ENCODE measurements at regions not wholly inside any gene's neighbourhood (a gene's known extent, or its start where the extent isn't known, plus 50 kb on each side); places are given as distances from the start of the nearest gene placed in this dataset.
"Not testable (repeated sequence)": the region's sequence is repeated elsewhere in the genome, so short reads cannot be mapped to it uniquely, and the experiment has no call there.

DNA sequence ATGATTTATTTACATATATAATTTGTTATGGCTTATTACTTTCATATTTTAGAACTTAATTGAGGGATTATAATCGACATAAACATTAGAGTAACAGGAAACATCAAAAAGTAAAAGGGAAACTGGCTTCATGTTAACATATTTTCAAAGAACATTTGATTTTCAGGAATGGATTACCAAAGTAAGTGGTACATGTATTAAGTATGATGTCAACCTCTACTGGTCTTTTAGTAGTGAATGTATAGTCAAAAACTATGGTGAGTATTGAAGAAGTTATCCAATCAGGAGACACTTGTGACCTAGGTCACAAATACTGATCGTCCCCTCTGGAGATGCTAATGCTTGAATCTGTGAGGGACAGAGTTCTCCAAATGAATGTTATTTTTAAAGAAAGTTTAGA, 768.9 kb upstream of the ADGRL4 start:
- no peak for DNase-seq

DNA sequence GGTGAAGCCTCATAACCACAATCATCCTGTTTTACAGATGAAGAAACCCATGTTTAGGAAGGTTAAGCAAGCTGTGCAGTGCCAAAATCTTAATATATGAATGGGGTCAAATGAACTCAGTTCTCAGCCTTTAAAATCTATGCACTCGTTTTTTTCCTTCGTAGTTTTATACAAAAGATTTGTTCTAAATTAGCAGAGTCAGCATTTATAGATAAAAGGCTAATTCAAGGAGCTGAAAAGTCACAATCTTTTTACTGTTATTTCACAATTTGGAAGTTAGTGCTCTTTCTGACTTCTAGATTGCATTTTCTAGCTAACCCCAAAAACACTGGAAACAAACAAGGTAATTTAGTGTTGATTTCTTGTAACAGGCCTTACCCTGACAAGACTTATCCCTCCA, 766.9 kb upstream of the ADGRL4 start:
- no peak for DNase-seq

DNA sequence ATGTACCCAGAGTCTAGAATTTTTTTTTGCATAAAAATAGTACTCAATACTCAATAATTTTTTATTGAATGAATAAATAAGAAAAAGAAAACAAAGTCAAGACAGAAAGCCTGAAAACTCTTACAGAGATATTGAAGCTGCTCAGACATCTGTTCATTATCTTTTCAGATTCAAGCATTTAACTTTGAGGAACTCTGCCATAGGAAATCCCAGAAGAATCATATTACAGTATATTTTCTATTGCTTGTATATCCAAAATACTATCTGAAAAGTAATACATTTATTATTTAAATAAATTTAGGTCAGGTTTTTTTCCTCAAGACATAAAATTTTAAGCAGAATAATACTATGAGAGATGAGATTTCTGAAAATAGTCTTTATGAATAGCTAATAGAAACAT, 755.9 kb upstream of the ADGRL4 start:
- DNase-seq = no peak

DNA sequence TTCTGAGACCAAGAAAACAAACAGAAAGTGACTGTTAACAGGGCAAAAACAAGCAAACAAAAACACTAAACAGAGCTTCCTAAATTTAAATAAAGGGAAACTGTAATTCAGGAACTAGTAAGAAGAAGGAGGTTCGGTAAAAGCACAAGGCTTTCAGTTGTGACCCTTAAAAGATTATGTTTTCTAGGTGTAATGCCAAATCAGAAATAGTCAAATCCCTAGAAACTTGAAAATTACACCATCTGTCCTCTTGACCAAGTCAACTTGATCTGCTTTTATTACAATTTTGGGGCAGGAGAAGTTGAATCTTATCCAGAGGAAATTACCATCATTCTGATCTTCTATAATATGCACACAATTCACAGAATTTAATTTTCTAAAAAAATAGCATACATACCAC, 754.0 kb upstream of the ADGRL4 start:
- DNase-seq = no peak

DNA sequence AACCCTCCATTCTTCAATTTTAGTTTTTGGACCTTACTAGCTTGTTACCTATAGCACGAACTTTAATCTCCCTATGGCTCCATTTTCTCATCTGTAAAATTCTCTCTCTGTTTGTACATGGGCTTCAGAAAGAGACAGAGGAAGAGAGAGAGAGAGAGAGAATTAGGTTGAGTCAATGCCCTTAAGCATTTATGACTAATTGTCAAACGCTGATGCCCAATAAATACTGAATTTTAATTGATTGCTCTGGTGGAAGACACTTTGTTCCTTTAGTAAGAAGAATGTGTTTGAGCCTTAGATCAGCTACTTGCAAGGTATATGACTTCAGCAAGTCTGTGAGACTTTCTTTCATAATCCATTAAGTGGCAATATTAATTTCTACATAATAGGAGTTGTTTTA, 743.1 kb upstream of the ADGRL4 start:
- DNase-seq = no peak

DNA sequence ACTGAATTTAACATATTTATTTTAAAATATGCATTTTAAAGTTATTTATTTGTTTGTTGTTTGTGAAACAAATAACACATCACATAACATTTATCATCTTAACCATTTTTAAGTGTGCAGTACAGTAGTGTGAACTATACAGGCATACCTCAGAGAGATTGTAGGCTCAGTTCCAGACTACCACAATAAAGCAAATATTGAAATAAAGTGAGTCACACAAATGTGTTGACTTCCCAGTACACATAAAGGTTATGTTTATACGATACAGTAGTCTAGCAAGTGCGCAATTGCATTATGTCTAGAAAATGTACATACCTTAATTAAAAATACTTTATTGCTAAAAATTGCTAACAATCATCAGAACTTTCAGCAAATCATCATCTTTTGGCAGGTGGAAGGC, 739.4 kb upstream of the ADGRL4 start:
- no peak for DNase-seq

DNA sequence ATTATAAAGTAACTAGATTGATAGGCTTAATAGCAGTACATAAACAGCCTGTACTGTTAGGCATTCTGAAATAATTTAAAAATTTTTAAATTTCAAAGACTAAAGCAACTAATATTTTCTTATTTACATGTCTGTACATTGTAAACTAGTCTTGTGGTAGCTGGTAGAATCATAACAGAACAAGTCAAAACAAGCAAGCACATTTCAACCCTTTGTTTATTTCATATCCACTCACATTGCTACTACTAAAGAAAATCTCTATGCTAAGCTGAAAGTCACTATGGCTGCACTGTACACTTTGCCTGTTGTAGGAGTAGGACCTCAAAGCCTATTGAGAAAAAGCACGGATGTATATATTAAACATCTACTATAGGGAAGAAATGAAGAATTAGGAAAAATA, 738.2 kb upstream of the ADGRL4 start:
- DNase-seq = no peak

DNA sequence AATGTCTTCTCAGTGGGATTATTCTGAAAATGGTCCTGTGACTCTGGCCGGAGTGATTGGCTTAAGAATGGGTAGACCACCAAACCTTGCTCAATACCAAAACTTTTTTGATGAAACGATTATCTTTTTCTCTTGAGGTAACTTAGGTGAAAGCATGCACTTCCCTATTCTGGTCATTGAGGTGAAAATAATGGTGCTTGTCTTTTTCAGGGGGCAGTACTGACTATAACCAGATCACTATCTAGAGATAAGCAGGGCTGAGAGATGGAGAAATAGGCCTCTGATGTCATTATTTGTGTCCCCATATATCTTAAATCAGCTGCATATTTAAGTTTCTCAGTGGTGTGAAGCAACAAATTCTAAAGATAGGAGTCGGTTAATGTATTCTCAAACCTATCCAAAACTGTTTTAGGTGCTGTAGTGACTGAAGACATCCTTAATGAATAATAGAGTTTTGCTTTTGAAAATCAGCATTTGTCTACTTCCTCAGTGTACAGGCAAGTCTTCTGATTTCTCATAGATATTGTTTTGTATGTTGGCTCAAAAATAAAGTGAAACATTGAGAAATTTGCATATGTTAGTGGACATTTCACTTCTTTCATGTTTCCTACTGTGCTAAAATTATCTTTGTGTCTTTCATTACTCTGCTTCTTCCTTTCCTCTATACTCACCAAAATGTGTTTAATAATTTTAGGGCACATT, 735.3 kb upstream of the ADGRL4 start:
- DNase-seq = no peak

DNA sequence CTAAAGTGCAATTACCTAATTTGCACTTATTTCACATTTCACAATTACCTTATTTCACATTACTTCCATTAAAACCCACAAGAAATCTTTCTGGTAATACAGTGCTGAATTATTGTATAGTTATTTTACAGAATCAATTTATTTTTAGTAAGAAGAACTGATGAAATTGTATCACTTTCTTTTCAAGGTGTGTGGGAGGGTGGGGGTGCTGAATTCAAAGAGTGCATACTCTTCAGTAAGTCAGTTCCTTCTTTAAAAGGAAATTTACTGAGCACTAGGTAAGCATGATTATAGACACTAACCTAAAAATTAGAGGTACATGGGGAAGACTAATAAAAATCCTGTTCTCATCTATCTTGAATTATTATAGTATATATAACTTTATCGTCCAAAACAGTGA, 731.6 kb upstream of the ADGRL4 start:
- no peak for DNase-seq

DNA sequence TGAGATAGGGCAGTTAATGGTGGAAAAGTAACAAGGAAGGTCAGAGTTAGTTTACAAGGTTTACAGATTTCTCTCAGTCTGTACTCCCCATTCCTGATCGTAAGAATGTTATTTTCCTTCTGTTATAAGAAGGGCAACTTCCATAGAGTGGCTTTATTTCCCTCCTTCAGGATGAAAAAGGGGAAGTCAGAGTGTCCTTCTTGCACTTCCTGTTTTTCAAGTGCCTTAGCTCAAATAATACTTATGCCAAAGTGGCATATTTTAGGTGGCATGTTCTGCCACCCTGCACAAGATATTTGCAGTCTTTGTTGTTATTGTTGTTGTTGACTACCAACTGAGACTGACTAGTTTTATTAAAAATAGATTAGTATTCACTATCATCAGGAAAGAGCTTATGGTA, 730.7 kb upstream of the ADGRL4 start:
- no peak for DNase-seq

DNA sequence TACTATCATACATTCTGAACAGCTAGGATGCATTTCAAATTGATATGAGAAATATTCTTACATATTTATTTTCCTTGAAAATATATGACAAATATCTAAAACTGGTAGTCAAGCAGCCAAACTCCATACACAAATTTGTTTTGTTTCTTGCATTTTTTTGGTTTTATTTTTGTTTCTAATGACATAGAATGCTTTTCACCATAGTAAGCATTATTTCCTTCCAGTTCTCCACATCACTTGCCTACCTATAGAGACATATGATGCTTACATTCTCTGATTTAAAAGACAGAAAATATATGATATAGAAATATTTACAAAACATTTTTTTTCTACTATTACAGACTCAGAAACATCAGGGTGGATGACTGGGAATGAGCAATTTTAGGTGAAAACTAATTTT, 726.4 kb upstream of the ADGRL4 start:
- DNase-seq = no peak

DNA sequence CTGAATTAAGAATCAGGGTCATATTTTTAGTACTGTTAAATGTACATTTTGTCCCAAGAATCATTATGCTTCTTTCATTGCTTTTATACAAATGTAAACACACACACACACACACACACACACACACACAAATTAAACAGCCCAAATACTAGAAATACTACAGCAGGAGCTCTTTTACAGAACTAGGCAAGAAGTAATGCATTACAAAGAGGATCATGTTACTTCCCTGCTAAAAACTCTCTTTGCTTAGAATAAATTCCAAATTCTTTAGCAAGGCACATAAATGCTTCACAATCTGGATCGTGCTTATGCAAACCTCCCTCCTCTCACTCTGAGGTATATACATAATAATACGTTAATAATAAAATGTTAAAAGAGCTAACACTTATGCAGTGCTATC, 720.4 kb upstream of the ADGRL4 start:
- no peak for DNase-seq

DNA sequence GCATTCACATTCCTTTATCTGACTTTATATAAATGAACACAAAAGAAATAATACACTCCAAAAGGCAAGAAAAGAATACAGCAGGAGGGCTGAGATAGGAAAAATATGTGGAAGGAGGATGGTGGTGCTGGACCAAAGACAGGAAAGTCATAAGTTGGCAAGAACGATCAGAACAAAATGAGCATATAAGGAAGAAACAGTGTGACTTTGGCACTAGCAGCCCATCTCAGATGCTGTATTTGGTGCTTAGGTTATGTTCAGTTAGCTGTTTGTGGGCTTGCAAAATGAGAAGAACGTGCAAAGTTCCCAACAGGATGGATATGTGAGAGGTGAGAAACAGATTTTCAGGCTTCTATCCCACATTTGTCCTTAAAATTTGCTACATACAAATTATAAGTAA, 719.8 kb upstream of the ADGRL4 start:
- DNase-seq = no peak

DNA sequence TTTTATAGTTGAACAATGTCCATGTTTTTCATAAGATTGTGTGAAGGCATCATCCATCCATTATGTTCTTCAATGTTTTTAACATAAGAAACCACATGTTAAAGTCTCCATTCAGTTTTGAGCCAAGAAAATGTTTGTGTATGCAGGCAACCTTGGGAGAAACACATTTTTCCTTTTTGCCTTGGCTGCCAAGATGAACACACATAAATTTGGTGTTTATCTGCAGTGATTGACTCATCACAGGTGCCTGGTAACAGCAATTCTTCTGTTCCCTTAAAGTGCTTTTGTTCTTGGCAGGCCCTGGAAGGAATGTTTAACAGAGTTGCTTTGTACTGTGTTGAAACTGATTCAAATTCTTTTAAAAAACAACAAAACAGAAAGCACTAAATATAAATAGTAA, 709.9 kb upstream of the ADGRL4 start:
- DNase-seq = no peak

DNA sequence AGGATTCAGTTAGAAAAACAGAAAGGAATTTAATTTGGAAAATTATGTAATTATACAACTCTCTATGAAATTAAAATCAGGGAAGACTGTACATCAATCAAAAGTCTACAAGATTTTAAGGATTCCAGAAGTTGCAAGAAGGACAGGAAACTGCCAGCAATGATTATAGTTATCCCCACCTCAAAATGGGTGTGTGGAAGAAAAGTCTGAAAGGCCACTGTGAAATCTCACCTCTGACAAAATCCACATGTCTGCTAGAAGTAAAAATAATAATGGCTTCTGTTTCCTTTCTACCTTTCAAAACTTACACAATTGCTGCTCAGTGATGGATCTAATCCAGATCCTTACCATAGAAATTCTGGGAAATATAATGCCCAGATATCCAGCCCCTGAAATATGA, 708.1 kb upstream of the ADGRL4 start:
- DNase-seq = no peak

DNA sequence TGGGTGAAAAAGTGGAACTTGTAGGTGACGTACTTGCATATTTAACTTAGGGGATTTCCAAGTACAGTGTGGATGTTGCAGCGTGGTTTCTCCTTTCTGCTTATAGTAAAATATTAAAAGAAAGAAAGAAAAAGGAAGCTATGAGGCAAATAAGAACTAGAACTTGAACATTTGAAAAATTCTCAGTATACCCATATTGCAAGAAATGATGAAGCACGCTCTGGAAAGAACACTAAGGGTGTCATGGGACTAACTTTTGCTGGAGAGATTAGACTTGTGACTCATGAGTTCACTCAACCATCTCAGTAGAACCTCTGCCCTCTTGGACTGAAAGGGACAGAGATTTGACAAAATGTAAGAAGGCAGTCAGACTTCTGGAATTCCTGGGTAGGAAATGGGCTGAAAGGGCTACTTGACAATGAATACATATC, 704.5 kb upstream of the ADGRL4 start:
- no peak for DNase-seq

DNA sequence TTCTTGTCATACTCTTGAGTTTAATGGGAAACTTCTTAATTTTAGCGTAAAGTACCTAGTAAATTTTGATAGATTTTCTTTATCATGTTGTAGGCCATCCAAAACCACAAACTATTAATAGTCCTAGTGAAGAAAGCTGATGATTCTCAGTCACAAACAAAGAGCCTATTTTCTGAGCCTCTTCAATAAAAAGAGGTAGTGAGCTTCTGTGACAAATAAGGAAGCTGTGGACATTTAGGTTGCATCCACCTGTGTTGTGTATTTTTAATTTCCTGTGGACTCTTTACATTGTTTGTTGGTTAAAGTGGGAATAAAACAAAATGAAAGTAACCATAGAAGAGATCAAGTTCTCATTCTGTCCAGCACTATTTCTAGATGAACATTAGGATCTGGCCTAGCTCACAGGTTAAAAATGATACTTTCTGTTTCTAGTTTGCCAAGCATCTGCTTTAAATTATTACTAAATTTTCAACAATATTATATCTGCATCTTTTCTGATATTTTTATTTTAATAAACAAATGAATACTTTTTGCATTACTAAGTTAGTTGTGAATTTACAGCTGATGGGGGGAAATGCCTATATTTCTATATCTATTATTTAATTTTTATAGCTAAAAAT, 702.2 kb upstream of the ADGRL4 start:
- DNase-seq = no peak

DNA sequence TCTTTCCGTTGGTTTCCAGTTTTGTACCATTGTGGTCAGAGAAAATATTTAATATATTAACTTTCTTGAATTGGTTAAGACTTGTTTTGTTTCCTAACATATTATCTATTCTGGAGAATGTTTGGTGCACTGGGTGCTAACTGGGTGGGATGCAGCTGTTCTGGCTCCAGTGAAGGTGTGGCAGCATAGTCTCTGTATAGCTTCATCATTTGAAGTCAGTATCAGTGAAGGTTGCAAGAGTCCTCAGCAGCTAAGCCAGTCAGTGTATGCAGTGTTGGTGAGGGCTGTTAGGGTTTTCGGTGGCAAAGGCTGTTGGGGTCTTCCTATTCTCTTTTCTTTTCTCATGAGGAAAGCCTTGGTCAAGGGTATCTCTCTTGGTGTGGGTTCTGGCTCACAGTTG, 698.7 kb upstream of the ADGRL4 start:
- no peak for DNase-seq

DNA sequence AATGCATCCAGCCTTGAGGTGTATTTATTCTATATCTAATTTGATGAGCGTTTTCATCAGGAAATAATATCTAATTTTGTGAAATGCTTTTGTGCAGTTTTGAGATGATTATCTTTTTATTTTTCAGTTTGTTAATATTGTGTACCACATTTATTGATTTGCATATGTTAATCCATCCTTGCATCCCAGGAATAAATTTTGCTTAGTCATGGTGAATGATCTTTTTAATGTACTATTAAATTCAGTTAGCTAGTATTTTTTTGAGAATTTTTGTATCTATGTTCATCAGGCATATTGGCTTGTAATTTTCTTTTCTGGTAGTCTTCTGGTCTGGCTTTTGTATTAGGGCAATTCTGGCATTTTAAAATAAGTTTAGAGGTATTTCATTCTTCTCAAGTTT, 697.5 kb upstream of the ADGRL4 start:
- no peak for DNase-seq

DNA sequence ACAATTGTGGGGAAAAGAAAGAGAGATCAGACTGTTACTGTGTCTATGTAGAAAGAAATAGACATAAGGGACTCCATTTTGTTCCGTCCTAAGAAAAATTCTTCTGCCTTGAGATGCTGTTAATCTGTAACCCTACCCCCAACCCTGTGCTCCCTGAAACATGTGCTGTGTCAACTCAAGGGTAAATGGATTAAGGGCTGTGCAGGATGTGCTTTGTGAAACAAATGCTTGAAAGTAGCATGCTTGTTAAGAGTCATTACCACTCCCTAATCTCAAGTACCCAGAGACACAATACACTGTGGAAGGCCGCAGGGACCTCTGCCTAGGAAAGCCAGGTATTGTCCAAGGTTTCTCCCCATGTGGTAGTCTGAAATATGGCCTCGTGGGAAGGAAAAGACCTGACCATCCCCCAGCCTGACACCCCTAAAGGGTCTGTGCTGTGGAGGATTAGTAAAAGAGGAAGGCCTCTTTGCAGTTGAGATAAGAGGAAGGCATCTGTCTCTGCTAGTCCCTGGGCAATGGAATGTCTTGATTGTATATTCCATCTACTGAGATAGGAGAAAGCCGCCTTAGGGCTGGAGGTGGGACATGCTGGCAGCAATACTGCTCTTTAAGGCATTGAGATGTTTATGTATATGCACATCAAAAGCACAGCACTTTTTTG, 695.9 kb upstream of the ADGRL4 start:
- not testable (repeated sequence) for DNase-seq

DNA sequence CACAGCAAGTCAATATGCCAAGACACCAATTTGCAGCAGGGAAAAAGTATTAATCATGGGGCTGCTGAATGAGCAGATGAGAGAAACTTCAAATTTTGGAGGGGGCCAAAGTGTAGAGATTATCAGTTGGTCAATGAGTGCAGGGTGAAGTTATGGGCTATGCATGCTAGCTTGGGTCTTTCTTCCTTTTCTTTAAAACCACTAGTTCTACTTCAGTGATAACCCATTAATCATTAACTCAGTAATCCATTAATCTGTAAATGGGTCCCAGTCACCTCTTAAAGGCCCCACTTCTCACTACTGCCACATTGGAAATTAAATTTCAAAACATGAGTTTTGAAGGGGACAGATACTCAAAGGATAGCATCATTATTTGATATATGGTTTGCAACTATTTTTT, 688.6 kb upstream of the ADGRL4 start:
- no peak for DNase-seq

DNA sequence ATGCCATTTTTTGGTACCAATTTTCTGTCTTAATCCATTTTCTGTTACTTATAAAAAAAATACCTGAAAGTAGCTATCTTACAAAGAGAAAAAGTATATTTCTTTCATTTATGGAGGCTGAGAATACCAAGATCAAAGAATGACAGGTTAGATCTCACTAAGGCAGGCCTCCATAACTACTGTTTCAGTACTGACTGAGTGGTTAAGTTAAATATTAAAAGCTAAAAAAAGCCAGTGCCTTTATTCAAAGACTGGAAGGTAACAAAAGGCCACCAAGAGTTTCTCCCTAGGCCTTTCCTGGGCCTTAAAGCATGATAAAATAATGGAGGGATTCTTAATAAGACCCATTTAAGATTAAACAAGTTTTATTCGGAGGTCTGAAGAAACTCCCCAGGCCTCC, 687.7 kb upstream of the ADGRL4 start:
- no peak for DNase-seq

DNA sequence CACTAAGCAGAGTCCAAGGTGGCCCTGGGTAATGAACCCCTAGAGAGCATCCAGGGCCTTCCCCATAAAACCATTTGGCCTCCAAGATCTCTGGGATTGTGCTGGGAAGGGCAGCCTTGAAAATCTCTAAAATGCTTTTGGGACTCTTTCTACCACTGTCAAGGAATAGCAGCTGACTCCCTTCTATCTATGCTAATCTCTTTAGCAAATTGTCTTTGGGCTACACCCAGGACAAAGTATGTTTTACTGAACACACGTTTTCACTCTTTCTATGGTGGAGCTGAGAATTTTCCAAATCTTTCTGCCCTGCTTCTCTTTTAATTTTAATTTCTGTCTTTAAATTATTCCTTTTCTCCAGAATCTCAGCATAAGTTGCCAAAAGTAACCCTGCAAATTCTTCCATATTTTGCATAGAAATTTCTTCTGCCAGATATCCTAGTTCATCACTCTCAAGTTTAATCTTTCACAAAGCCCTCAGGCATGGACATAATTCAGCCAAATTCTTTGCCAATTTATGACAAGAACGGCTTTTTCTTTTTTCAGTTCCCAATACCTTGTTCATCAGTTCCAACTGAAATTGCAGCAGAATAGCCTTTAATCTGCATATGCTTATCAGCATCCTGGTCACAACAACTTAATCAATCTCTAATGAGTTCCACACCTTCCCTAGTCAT, 687.0 kb upstream of the ADGRL4 start:
- no peak for DNase-seq

DNA sequence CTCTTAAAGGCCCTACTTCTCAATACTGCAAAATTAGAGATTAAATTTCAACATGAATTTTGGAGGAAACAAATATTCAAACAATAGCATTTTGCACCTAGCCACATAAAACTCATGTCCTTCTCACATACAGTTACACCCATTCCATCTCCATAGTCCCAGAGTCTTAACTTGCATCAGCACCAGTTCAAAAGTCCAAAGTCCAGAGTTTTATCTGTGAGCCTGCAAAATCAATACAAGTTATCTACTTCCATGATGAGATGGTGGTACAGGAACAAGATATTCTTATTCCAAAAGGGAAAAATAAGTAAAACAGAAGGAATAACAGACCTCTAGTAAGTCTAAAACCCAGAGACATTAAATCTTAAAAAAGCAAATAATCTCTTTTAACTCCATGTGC, 686.0 kb upstream of the ADGRL4 start:
- no peak for DNase-seq

All from midbrain (tissue), 1 donor.